K562 (cell line): ENCODE measurements at regions not wholly inside any gene's neighbourhood (a gene's known extent, or its start where the extent isn't known, plus 50 kb on each side); places are given as distances from the start of the nearest gene placed in this dataset.

ENCODE experiments used
- ATAC-seq: fragments of 200-7000 bp; cut with Tn5 transposase; 3 replicates; pipeline ENCODE4 v1.9.1; 2020; ENCODE audit warnings: moderate library complexity
- BruUV-seq: library from RNA; stranded (reverse); fragments of 400-500 nt; replicated peaks from 2 replicates; lab custom pipeline; 2021; lab: Mats Ljungman, UMichigan
- CTCF ChIA-PET: fragments of 300-600 bp; formaldehyde crosslinking; extraction: SDS; loops from one replicate; lab custom pipeline; 2021; ENCODE audit warnings: low intra/inter-chr PET ratio; lab: Yijun Ruan, JAX
- POLR2A ChIA-PET: fragments of 300-600, 350-650 bp; sonication (Branson Sonifier 250); formaldehyde crosslinking; extraction: SDS; loops from one replicate; lab custom pipeline; 2021; ENCODE audit warnings: antibody characterized with exemption, inconsistent platforms; lab: Yijun Ruan, JAX
- DNase-seq, 4 experiments: peaks; one replicate each; pipeline versions ENCODE4 v3.0.0 to v3.0.0-alpha.2; 2011 to 2018; ENCODE audit warnings: low spot score in 3 of 4, mixed read lengths in 3 of 4; ENCODE audit errors: extremely low read depth in 1 of 4
- FAIRE-seq: peaks from 2 replicates; lab custom pipeline; 2011; peaks lifted over from hg19 to GRCh38; lab: Jason Lieb, UNC
- H2AFZ ChIP-seq: 2 replicates; pipeline ENCODE4 v1.6.0; 2011; ENCODE audit warnings: low read depth, low read length, control low read depth, inconsistent platforms
- H3K27ac ChIP-seq: fragments of 200-600 bp; 3 replicates; pipeline ENCODE4 v1.8.0; 2011; ENCODE audit warnings: low read depth, mild to moderate bottlenecking, control low read depth, inconsistent platforms, low read length, moderate library complexity, mixed read lengths; ENCODE audit errors: extremely low read depth
- H3K27me3 ChIP-seq, 2 experiments: fragments of 300-600 bp in 1 of 2; 2 replicates in 1 of 2; 3 replicates in 1 of 2; pipeline versions ENCODE4 v1.6.0 to v1.8.0; 2011; ENCODE audit warnings: inconsistent platforms in 2 of 2, low read length in 2 of 2, mild to moderate bottlenecking in 1 of 2, mixed read lengths in 1 of 2, moderate library complexity in 1 of 2; ENCODE audit not compliant: control insufficient read depth in 2 of 2, insufficient read depth in 2 of 2
- H3K36me3 ChIP-seq: fragments of 300-600 bp; 3 replicates; pipeline ENCODE4 v1.8.0; 2011; ENCODE audit warnings: mild to moderate bottlenecking, low read length, inconsistent platforms; ENCODE audit not compliant: control insufficient read depth, insufficient read depth
- H3K4me1 ChIP-seq, 2 experiments: fragments of 200-600 bp in 1 of 2; replicated peaks in 1 of 2; 2 replicates in 1 of 2; 3 replicates in 1 of 2; pipeline versions ENCODE4 v1.5.1 to v1.8.0; 2011; ENCODE audit warnings: inconsistent platforms in 2 of 2, low read length in 2 of 2, mild to moderate bottlenecking in 1 of 2, mixed read lengths in 1 of 2, moderate library complexity in 1 of 2; ENCODE audit not compliant: control insufficient read depth in 2 of 2, insufficient read depth in 2 of 2
- H3K4me2 ChIP-seq: 2 replicates; pipeline ENCODE4 v1.6.1; 2011; ENCODE audit warnings: low read length, control low read depth, inconsistent platforms, mixed read lengths; ENCODE audit not compliant: insufficient read depth
- H3K4me3 ChIP-seq: fragments of 200-600 bp; sonication (generic), shearing (Covaris generic); 2 replicates; pipeline ENCODE4 v1.5.1; 2016; ENCODE audit warnings: control low read depth, inconsistent platforms
- H3K79me2 ChIP-seq: fragments of 200-600 bp; 3 replicates; pipeline ENCODE4 v1.8.0; 2011; ENCODE audit warnings: low read length, inconsistent platforms; ENCODE audit not compliant: control insufficient read depth, insufficient read depth
- H3K9ac ChIP-seq, 2 experiments: 2 replicates each; pipeline versions ENCODE4 v1.6.0 to v1.6.1; 2011; ENCODE audit warnings: low read depth in 2 of 2, low read length in 2 of 2, control low read depth in 1 of 2, inconsistent platforms in 1 of 2, mild to moderate bottlenecking in 1 of 2, mixed read lengths in 1 of 2; ENCODE audit not compliant: insufficient read depth in 1 of 2
- H3K9me1 ChIP-seq: one replicate; pipeline ENCODE4 v1.6.0; 2011; ENCODE audit warnings: inconsistent platforms, mild to moderate bottlenecking, low read length, moderate library complexity; ENCODE audit not compliant: control insufficient read depth, insufficient read depth
- H3K9me3 ChIP-seq: replicated peaks from 2 replicates; pipeline ENCODE4 v1.5.1; 2011; ENCODE audit warnings: low read depth, low read length, inconsistent platforms; ENCODE audit not compliant: control insufficient read depth, insufficient read depth
- H4K20me1 ChIP-seq: replicated peaks from 2 replicates; pipeline ENCODE4 v1.6.1; 2011; ENCODE audit warnings: low read length, inconsistent platforms, mixed read lengths; ENCODE audit not compliant: control insufficient read depth, insufficient read depth
- ELF2 ChIP-seq: fragments of 250-450 bp; sonication (Bioruptor Pico); IDR thresholded peaks from 2 replicates; pipeline ENCODE4 v1.5.0; 2021; ENCODE audit warnings: mild to moderate bottlenecking
- HDAC8 ChIP-seq: fragments of 450-650 bp; IDR thresholded peaks from 2 replicates; pipeline ENCODE4 v1.6.1; 2016; ENCODE audit warnings: mild to moderate bottlenecking, missing genetic modification characterization, moderate library complexity, missing compliant biosample characterization
- MEF2A ChIP-seq: IDR thresholded peaks from 2 replicates; pipeline ENCODE4 v1.6.1; 2011; ENCODE audit warnings: low read depth, mild to moderate bottlenecking, low read length, moderate library complexity; ENCODE audit not compliant: control insufficient read depth
- RBM14 ChIP-seq: fragments of 200-400 bp; formaldehyde crosslinking; IDR thresholded peaks from 2 replicates; pipeline ENCODE4 v1.6.1; 2018; ENCODE audit warnings: low read depth, mild to moderate bottlenecking, low read length, moderate library complexity, borderline replicate concordance; ENCODE audit not compliant: insufficient read depth
- SMARCE1 ChIP-seq: fragments of 450-650 bp; IDR thresholded peaks from 2 replicates; pipeline ENCODE4 v1.7.1; 2016; ENCODE audit warnings: mild to moderate bottlenecking
- SMC3 ChIP-seq: conservative IDR thresholded peaks from 2 replicates; pipeline ENCODE4 v1.6.1; 2011; ENCODE audit warnings: low read depth, low read length, improper control_type of control experiment; ENCODE audit not compliant: insufficient read depth
- ZBTB1 ChIP-seq: sonication (generic); formaldehyde crosslinking; IDR thresholded peaks from 2 replicates; pipeline ENCODE4 v1.8.1; 2023; ENCODE audit warnings: missing genetic modification reagents, low read depth, mild to moderate bottlenecking, borderline replicate concordance
- ZC3H11A ChIP-seq: IDR thresholded peaks from 2 replicates; pipeline ENCODE4 v1.6.1; 2012; ENCODE audit warnings: low read depth, low read length, improper control_type of control experiment
- ZNF347 ChIP-seq: fragments of 450-650 bp; formaldehyde crosslinking; IDR thresholded peaks from 2 replicates; pipeline ENCODE4 v1.4.0; 2020; ENCODE audit warnings: low read depth, mild to moderate bottlenecking, moderate library complexity
- WGBS: fragments of 100-300 bp; shearing (Covaris generic); methylation state at CpG from one replicate; pipeline ENCODE4 v1.1.6; 2016; ENCODE audit warnings: low coverage, mixed read lengths; ENCODE audit not compliant: insufficient coverage; ENCODE audit errors: missing lambda C conversion rate; 5-methylcytosine and 5-hydroxymethylcytosine counted together
- in situ Hi-C: fragments of 300-500 bp; cut with MboI; formaldehyde crosslinking; loops from 4 replicates; pipeline ENCODE4 v1.15.0; 2018; ENCODE audit warnings: inconsistent platforms, mixed read lengths
- intact Hi-C: fragments of 100-400 bp; cut with micrococcal nuclease; formaldehyde crosslinking; loops from 2 replicates; pipeline ENCODE4 v1.14.2; 2022
- TF ChIP-seq, protein P1 (sequence below): sonication (generic); formaldehyde crosslinking; IDR thresholded peaks from 2 replicates; pipeline ENCODE4 v1.8.0; 2022; ENCODE audit warnings: mild to moderate bottlenecking, missing genetic modification reagents, borderline replicate concordance
- TF ChIP-seq, protein P2 (sequence below): sonication (generic); formaldehyde crosslinking; IDR thresholded peaks from 2 replicates; pipeline ENCODE4 v1.8.0; 2023; ENCODE audit warnings: mild to moderate bottlenecking, missing genetic modification reagents
- TF ChIP-seq, protein P3 (sequence below): fragments of 250-450 bp; sonication (Bioruptor Pico); IDR thresholded peaks from 2 replicates; pipeline ENCODE4 v1.4.0; 2020

DNA sequence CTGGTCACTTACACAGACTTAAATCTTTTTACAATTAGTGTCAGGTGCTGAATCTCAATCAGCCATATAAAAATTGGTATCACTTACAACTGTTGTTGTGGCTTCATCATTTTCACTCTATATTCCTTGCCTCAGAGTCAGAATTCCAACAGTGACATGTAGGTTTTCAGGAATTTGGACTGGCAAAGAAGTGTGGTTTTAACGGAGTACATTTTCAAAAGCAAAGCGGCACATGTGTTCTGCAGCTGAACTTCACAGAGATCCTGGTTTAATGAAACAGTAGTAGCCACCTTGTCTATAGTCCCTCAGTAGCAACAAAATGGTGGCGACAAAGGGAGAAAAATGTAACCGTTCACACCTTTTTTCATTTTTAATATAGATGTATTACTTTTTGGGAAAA lies 486.6 kb downstream of the FAT4 start:
- ATAC-seq (no peak), DNase-seq (no peak), FAIRE-seq (no peak)
- intact Hi-C loops (no loop called here), in situ Hi-C loops (no loop called here)
- Histone ChIP-seq H4K20me1 (no peaks in the 10 kb centered on the region), H2AFZ (no peak overlapping the region), H3K36me3 (no peaks in the 10 kb centered on the region), H3K9ac (no peak overlapping the region), H3K4me1 (no peaks in the 10 kb centered on the region), H3K27me3 (no peaks in the 10 kb centered on the region), H3K27ac (no peak overlapping the region), H3K9me3 (no peaks in the 10 kb centered on the region), H3K4me3 (no peak overlapping the region), H3K4me2 (no peak overlapping the region), H3K79me2 (no peaks in the 10 kb centered on the region), H3K9me1 (no peaks in the 10 kb centered on the region)
- BruUV-seq, result no TSS peak
- 6% methylated on average over 4 of the region's 4 CpGs for WGBS
- ChIA-PET CTCF (no interaction called here), POLR2A (no interaction called here)
- TF ChIP-seq, protein P1, sequence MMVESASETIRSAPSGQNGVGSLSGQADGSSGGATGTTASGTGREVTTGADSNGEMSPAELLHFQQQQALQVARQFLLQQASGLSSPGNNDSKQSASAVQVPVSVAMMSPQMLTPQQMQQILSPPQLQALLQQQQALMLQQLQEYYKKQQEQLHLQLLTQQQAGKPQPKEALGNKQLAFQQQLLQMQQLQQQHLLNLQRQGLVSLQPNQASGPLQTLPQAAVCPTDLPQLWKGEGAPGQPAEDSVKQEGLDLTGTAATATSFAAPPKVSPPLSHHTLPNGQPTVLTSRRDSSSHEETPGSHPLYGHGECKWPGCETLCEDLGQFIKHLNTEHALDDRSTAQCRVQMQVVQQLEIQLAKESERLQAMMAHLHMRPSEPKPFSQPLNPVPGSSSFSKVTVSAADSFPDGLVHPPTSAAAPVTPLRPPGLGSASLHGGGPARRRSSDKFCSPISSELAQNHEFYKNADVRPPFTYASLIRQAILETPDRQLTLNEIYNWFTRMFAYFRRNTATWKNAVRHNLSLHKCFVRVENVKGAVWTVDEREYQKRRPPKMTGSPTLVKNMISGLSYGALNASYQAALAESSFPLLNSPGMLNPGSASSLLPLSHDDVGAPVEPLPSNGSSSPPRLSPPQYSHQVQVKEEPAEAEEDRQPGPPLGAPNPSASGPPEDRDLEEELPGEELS (CRISPR knock-in tag), result no peak
- TF ChIP-seq SMC3 (no peak), ZNF347 (CRISPR knock-in tag) (no peak), MEF2A (no peak), ELF2 (CRISPR knock-in tag) (no peak), HDAC8 (no peak), ZC3H11A (no peak), SMARCE1 (no peak), ZBTB1 (CRISPR knock-in tag) (no peak), RBM14 (no peak)
- TF ChIP-seq, protein P2, sequence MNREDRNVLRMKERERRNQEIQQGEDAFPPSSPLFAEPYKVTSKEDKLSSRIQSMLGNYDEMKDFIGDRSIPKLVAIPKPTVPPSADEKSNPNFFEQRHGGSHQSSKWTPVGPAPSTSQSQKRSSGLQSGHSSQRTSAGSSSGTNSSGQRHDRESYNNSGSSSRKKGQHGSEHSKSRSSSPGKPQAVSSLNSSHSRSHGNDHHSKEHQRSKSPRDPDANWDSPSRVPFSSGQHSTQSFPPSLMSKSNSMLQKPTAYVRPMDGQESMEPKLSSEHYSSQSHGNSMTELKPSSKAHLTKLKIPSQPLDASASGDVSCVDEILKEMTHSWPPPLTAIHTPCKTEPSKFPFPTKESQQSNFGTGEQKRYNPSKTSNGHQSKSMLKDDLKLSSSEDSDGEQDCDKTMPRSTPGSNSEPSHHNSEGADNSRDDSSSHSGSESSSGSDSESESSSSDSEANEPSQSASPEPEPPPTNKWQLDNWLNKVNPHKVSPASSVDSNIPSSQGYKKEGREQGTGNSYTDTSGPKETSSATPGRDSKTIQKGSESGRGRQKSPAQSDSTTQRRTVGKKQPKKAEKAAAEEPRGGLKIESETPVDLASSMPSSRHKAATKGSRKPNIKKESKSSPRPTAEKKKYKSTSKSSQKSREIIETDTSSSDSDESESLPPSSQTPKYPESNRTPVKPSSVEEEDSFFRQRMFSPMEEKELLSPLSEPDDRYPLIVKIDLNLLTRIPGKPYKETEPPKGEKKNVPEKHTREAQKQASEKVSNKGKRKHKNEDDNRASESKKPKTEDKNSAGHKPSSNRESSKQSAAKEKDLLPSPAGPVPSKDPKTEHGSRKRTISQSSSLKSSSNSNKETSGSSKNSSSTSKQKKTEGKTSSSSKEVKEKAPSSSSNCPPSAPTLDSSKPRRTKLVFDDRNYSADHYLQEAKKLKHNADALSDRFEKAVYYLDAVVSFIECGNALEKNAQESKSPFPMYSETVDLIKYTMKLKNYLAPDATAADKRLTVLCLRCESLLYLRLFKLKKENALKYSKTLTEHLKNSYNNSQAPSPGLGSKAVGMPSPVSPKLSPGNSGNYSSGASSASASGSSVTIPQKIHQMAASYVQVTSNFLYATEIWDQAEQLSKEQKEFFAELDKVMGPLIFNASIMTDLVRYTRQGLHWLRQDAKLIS (CRISPR knock-in tag), result no peak
- TF ChIP-seq, protein P3, sequence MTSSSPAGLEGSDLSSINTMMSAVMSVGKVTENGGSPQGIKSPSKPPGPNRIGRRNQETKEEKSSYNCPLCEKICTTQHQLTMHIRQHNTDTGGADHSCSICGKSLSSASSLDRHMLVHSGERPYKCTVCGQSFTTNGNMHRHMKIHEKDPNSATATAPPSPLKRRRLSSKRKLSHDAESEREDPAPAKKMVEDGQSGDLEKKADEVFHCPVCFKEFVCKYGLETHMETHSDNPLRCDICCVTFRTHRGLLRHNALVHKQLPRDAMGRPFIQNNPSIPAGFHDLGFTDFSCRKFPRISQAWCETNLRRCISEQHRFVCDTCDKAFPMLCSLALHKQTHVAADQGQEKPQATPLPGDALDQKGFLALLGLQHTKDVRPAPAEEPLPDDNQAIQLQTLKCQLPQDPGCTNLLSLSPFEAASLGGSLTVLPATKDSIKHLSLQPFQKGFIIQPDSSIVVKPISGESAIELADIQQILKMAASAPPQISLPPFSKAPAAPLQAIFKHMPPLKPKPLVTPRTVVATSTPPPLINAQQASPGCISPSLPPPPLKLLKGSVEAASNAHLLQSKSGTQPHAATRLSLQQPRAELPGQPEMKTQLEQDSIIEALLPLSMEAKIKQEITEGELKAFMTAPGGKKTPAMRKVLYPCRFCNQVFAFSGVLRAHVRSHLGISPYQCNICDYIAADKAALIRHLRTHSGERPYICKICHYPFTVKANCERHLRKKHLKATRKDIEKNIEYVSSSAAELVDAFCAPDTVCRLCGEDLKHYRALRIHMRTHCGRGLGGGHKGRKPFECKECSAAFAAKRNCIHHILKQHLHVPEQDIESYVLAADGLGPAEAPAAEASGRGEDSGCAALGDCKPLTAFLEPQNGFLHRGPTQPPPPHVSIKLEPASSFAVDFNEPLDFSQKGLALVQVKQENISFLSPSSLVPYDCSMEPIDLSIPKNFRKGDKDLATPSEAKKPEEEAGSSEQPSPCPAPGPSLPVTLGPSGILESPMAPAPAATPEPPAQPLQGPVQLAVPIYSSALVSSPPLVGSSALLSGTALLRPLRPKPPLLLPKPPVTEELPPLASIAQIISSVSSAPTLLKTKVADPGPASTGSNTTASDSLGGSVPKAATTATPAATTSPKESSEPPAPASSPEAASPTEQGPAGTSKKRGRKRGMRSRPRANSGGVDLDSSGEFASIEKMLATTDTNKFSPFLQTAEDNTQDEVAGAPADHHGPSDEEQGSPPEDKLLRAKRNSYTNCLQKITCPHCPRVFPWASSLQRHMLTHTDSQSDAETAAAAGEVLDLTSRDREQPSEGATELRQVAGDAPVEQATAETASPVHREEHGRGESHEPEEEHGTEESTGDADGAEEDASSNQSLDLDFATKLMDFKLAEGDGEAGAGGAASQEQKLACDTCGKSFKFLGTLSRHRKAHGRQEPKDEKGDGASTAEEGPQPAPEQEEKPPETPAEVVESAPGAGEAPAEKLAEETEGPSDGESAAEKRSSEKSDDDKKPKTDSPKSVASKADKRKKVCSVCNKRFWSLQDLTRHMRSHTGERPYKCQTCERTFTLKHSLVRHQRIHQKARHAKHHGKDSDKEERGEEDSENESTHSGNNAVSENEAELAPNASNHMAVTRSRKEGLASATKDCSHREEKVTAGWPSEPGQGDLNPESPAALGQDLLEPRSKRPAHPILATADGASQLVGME (CRISPR knock-in tag), result no peak
